ENCODE measurements at regions not wholly inside any gene's neighbourhood (a gene's known extent, or its start where the extent isn't known, plus 50 kb on each side); places are given as distances from the start of the nearest gene placed in this dataset.

DNA sequence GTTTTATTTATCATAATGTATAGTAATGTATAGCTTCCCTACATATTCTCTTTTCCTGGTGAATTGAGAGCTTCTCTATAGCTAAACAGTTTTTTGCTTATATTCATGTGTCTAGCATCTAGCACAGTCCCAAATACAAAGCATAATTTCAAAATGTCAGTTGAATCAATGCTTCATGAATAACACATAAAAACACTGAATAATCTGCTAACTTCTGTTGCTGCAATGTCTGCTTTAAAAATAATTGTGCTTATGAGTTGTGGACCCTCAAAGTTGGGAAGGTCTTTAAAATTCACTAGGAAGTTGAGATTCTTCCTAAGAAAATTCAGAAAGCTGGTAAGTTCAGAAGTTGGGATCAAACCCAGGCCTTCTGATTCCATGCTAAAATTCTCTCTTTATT is 600.9 kb upstream of the FAM98A start:
- Mint-ChIP-seq H3K27me3 (no peaks in the 10 kb centered on the region), H3K4me1 (ENCODE audit: unreplicated experiment) (no peaks in the 10 kb centered on the region), H3K27ac (no peak overlapping the region), H3K4me3 (no peak overlapping the region), H3K9me3 (no peaks in the 10 kb centered on the region), H3K36me3 (no peaks in the 10 kb centered on the region)
- TF ChIP-seq, protein P1, sequence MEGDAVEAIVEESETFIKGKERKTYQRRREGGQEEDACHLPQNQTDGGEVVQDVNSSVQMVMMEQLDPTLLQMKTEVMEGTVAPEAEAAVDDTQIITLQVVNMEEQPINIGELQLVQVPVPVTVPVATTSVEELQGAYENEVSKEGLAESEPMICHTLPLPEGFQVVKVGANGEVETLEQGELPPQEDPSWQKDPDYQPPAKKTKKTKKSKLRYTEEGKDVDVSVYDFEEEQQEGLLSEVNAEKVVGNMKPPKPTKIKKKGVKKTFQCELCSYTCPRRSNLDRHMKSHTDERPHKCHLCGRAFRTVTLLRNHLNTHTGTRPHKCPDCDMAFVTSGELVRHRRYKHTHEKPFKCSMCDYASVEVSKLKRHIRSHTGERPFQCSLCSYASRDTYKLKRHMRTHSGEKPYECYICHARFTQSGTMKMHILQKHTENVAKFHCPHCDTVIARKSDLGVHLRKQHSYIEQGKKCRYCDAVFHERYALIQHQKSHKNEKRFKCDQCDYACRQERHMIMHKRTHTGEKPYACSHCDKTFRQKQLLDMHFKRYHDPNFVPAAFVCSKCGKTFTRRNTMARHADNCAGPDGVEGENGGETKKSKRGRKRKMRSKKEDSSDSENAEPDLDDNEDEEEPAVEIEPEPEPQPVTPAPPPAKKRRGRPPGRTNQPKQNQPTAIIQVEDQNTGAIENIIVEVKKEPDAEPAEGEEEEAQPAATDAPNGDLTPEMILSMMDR (conservative IDR thresholded peaks at IDR 0.05), result no peak
- DNase-seq (ENCODE audit: extremely low spot score, unreplicated experiment), result no peak

DNA sequence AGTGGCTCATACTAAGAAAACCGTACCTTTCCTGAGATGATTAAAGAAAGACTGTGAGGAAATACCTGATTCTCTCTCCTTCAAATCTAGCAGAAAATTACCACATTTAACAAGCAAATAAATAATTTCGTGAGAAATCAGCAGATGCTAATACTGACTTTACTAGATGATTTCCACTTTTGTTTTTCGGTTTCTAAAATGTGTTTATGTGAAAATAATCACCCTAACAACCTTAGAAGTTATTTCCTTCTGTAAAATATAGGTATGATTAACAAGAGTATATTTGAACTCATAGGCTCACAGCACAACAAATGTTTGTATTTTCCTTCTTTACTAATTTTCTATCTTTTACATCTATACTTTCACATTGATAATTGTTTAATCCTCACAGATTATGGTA is 594.1 kb upstream of the FAM98A start:
- no peaks in the 10 kb centered on the region for H3K9me3 Mint-ChIP-seq
- no peaks in the 10 kb centered on the region for H3K4me1 Mint-ChIP-seq (ENCODE audit: unreplicated experiment)
- H3K27me3 Mint-ChIP-seq, result no peaks in the 10 kb centered on the region
- no peak overlapping the region for H3K4me3 Mint-ChIP-seq
- H3K27ac Mint-ChIP-seq, result no peak overlapping the region
- TF ChIP-seq, protein P1 (conservative IDR thresholded peaks at IDR 0.05), result no peak
- DNase-seq (ENCODE audit: extremely low spot score, unreplicated experiment), result no peak
- no peaks in the 10 kb centered on the region for H3K36me3 Mint-ChIP-seq

DNA sequence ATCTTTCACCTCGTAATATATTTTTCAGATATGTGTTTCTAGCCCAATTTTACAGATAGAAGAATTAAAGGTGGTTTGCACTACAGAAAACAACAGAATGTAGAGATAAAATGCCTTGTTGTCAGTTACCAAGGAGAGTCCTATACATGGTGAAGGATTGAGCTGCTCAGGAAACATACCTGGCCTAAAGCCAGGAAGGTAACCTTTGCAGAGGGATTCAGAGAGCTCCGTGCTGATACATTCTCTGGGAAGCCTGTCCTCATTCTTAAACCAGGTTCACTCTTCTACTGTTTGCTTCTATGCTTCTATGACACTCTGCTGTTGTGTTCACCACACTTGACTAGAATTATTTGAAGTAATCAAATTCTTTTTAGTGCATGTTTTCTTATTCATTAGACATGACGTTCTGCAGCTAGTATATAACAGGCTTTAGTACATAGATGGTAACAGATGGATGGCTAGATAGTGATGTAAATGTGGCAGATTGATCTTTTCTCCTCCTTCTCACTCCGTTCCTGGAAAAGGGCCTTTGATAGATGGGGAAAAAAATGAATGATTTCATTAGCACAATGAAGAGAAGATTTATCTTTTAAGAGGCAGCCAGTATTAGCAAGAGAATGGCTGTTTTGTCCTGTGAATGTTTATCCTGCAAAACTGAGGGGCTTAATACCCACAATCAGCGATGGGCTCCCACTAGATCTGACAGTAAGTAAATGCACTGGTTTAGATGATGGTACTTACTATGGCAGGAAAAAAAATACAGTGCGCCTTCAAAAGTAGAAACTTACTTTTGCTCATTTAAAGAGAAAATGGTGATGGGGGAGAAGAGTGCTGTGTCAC is 589.6 kb upstream of the FAM98A start:
- TF ChIP-seq, protein P1 (conservative IDR thresholded peaks at IDR 0.05), result no peak
- no peak for DNase-seq (ENCODE audit: extremely low spot score, unreplicated experiment)
- no peaks in the 10 kb centered on the region for H3K4me1 Mint-ChIP-seq (ENCODE audit: unreplicated experiment)
- no peak overlapping the region for H3K27ac Mint-ChIP-seq
- H3K27me3 Mint-ChIP-seq, result no peaks in the 10 kb centered on the region
- no peak overlapping the region for H3K4me3 Mint-ChIP-seq
- no peaks in the 10 kb centered on the region for H3K36me3 Mint-ChIP-seq
- peaks cover 4% of the 10 kb centered on the region for H3K9me3 Mint-ChIP-seq

DNA sequence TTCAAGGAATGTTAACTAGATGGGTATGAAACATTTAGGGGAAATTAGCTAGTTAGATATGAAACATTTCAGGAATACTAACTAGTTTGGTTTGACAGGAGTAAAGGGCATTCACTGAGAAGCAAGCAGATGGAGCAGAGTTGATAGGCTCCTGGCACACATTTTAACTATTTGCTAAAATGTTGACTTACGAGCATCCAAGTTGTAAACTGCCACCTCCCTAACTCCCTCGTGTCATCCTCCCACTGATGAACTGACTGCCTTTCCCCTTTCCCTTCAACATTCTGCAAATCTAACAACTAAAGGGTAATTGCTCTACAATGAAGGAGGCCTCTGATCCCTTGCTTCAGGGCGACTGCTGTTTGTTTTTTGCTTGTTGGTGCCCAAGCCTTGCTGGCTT is 580.4 kb upstream of the FAM98A start:
- Mint-ChIP-seq H3K36me3 (no peaks in the 10 kb centered on the region), H3K27ac (no peak overlapping the region), H3K27me3 (peaks cover 4% of the 10 kb centered on the region), H3K4me1 (ENCODE audit: unreplicated experiment) (no peaks in the 10 kb centered on the region), H3K9me3 (no peaks in the 10 kb centered on the region), H3K4me3 (no peak overlapping the region)
- DNase-seq (ENCODE audit: extremely low spot score, unreplicated experiment), result no peak
- TF ChIP-seq, protein P1 (conservative IDR thresholded peaks at IDR 0.05), result no peak

DNA sequence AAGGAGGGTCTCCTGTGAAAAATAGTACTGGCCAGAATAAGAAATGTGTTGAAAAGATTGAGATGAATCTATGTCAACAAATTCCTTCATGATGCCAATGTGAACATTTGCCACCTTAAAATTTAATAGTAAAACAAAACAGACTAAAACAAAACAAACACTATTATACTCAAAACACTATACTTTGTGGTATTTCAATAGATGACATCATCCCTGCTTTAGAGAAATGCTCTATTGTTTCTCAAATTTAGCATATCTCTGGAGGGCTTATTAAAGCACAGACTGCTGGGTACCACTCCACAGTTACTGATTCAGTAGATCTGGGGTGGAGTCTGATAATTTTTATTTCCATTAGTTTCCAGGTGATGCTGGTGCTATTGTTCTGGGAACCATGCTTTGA is 579.4 kb upstream of the FAM98A start:
- DNase-seq (ENCODE audit: extremely low spot score, unreplicated experiment), result no peak
- Mint-ChIP-seq H3K4me1 (ENCODE audit: unreplicated experiment) (no peaks in the 10 kb centered on the region), H3K9me3 (no peaks in the 10 kb centered on the region), H3K36me3 (no peaks in the 10 kb centered on the region), H3K4me3 (no peak overlapping the region), H3K27ac (no peak overlapping the region), H3K27me3 (peaks cover 4% of the 10 kb centered on the region)
- TF ChIP-seq, protein P1 (conservative IDR thresholded peaks at IDR 0.05), result no peak
